OCI-LY7 (cell line): ENCODE measurements at regions not wholly inside any gene's neighbourhood (a gene's known extent, or its start where the extent isn't known, plus 50 kb on each side); places are given as distances from the start of the nearest gene placed in this dataset.

Experiments used
- BruUV-seq: library from RNA; stranded (reverse); fragments of 400-500 nt; replicated peaks from 2 replicates; lab custom pipeline; 2021; lab: Mats Ljungman, UMichigan
- CTCF ChIA-PET: fragments of 300-600 bp; sonication (Branson Sonifier 250); formaldehyde crosslinking; loops from one replicate; lab custom pipeline; 2022; ENCODE audit warnings: antibody characterized with exemption; ENCODE audit not compliant: unreplicated experiment; lab: Charles Lee
- POLR2A ChIA-PET: fragments of 300-600 bp; sonication (Branson Sonifier 250); formaldehyde crosslinking; loops from one replicate; lab custom pipeline; 2022; ENCODE audit warnings: antibody characterized with exemption; lab: Charles Lee
- DNase-seq: peaks from one replicate; pipeline ENCODE4 v3.0.0-alpha.2; 2015; ENCODE audit warnings: low spot score
- H2AFZ ChIP-seq: fragments of 200-600 bp; sonication (generic), shearing (Covaris generic); 2 replicates; pipeline ENCODE4 v1.6.1; 2014; ENCODE audit warnings: mild to moderate bottlenecking, antibody characterized with exemption, low read length, moderate library complexity
- H3K27ac ChIP-seq: fragments of 200-600 bp; sonication (generic); 2 replicates; pipeline ENCODE4 v1.5.1; 2014; ENCODE audit warnings: mixed run types, low read depth, mild to moderate bottlenecking, moderate library complexity, low read length, inconsistent platforms; ENCODE audit not compliant: poor library complexity, severe bottlenecking
- H3K36me3 ChIP-seq: fragments of 200-600 bp; sonication (generic); 2 replicates; pipeline ENCODE4 v1.6.1; 2014; ENCODE audit warnings: mild to moderate bottlenecking, antibody characterized with exemption, low read length, moderate library complexity, mixed read lengths; ENCODE audit not compliant: insufficient read depth
- H3K4me1 ChIP-seq: fragments of 200-600 bp; sonication (generic); 2 replicates; pipeline ENCODE4 v1.5.1; 2014; ENCODE audit warnings: mild to moderate bottlenecking, low read length; ENCODE audit not compliant: insufficient read depth, poor library complexity, severe bottlenecking
- H3K4me2 ChIP-seq: fragments of 200-600 bp; sonication (generic); 2 replicates; pipeline ENCODE4 v1.6.1; 2014; ENCODE audit warnings: mild to moderate bottlenecking, low read length
- H3K4me3 ChIP-seq: fragments of 200-600 bp; sonication (generic); 2 replicates; pipeline ENCODE4 v1.5.1; 2014; ENCODE audit warnings: mild to moderate bottlenecking, low read depth, low read length; ENCODE audit not compliant: poor library complexity, severe bottlenecking
- H3K79me2 ChIP-seq: fragments of 200-600 bp; sonication (generic); 2 replicates; pipeline ENCODE4 v1.6.1; 2016; ENCODE audit warnings: low read depth, mild to moderate bottlenecking, low read length, moderate library complexity, mixed read lengths; ENCODE audit not compliant: insufficient read depth
- H3K9me2 ChIP-seq: fragments of 200-600 bp; sonication (generic); 2 replicates; pipeline ENCODE4 v1.6.1; 2016; ENCODE audit warnings: mild to moderate bottlenecking, low read length, mixed read lengths; ENCODE audit not compliant: insufficient read depth
- H3K9me3 ChIP-seq: fragments of 200-600 bp; sonication (generic); 2 replicates; pipeline ENCODE4 v1.6.1; 2014; ENCODE audit warnings: mild to moderate bottlenecking, mixed run types, low read length, mixed read lengths
- H4K20me1 ChIP-seq: fragments of 200-600 bp; sonication (generic); 2 replicates; pipeline ENCODE4 v1.6.1; 2014; ENCODE audit warnings: mild to moderate bottlenecking, antibody characterized with exemption, low read length, moderate library complexity, mixed read lengths; ENCODE audit not compliant: insufficient read depth
- CTCF ChIP-seq: fragments of 200-600 bp; sonication (generic); conservative IDR thresholded peaks from 2 replicates; pipeline ENCODE4 v1.5.1; 2014; ENCODE audit warnings: mild to moderate bottlenecking, antibody characterized with exemption, low read length, moderate library complexity, mixed read lengths
- EZH2phosphoT487 ChIP-seq: fragments of 200-600 bp; sonication (generic); IDR thresholded peaks from 2 replicates; pipeline ENCODE4 v1.6.1; 2018; ENCODE audit warnings: low read depth, borderline replicate concordance, mild to moderate bottlenecking, mixed run types, antibody characterized with exemption, low read length, moderate library complexity, mixed read lengths
- intact Hi-C: fragments of 100-400 bp; cut with micrococcal nuclease; formaldehyde crosslinking; loops from one replicate; pipeline ENCODE4 v1.10.0; 2022; ENCODE audit not compliant: unreplicated experiment

GRCh38 chr2:52895726-52896340, 871.8 kb upstream of the CHAC2 start:
- no peaks in the 10 kb centered on the region; the same call in 1 of the 2 replicates for H3K9me3 ChIP-seq
- DNase-seq: no peak
- no peaks in the 10 kb centered on the region for H3K9me2 ChIP-seq
- H3K27ac ChIP-seq: no peak overlapping the region
- no peak overlapping the region for H2AFZ ChIP-seq
- no peaks in the 10 kb centered on the region for H3K36me3 ChIP-seq
- ChIA-PET POLR2A (no interaction called here), CTCF (no interaction called here)
- no TSS peak for BruUV-seq
- intact Hi-C loops: no loop called here
- H3K79me2 ChIP-seq: no peaks in the 10 kb centered on the region
- no peaks in the 10 kb centered on the region for H3K4me1 ChIP-seq
- TF ChIP-seq EZH2phosphoT487 (no peak), CTCF (no peak)
- no peak overlapping the region for H3K4me2 ChIP-seq
- H3K4me3 ChIP-seq: no peak overlapping the region
- no peaks in the 10 kb centered on the region for H4K20me1 ChIP-seq

- H2AFZ ChIP-seq: no peak overlapping the region
- POLR2A ChIA-PET: no interaction called here
Observed at GRCh38 chr2:52886556-52886955, 881.0 kb upstream of the CHAC2 start.

More at GRCh38 chr2:52886556-52886955, 881.0 kb upstream of the CHAC2 start:
- Histone ChIP-seq H3K4me3 (no peak overlapping the region), H3K4me1 (no peaks in the 10 kb centered on the region), H3K79me2 (no peaks in the 10 kb centered on the region), H3K9me3 (no peaks in the 10 kb centered on the region), H3K4me2 (no peak overlapping the region), H3K9me2 (no peaks in the 10 kb centered on the region), H4K20me1 (no peaks in the 10 kb centered on the region), H3K36me3 (no peaks in the 10 kb centered on the region), H3K27ac (no peak overlapping the region)
- TF ChIP-seq EZH2phosphoT487: no peak
- TF ChIP-seq CTCF: no peak
- intact Hi-C loops: no loop called here
- CTCF ChIA-PET: no interaction called here
- no peak for DNase-seq
- BruUV-seq: no TSS peak
